Activated CD4-positive, alpha-beta T cell treated with anti-CD3 and anti-CD28 coated beads for 1 hour (primary cell): ENCODE measurements at regions not wholly inside any gene's neighbourhood (a gene's known extent, or its start where the extent isn't known, plus 50 kb on each side); places are given as distances from the start of the nearest gene placed in this dataset.
"Not testable (repeated sequence)": the region's sequence is repeated elsewhere in the genome, so short reads cannot be mapped to it uniquely, and the experiment has no call there.

Experiments used
- DNase-seq: peaks from one replicate; pipeline ENCODE4 v3.0.0-alpha.2; 2020

DNA sequence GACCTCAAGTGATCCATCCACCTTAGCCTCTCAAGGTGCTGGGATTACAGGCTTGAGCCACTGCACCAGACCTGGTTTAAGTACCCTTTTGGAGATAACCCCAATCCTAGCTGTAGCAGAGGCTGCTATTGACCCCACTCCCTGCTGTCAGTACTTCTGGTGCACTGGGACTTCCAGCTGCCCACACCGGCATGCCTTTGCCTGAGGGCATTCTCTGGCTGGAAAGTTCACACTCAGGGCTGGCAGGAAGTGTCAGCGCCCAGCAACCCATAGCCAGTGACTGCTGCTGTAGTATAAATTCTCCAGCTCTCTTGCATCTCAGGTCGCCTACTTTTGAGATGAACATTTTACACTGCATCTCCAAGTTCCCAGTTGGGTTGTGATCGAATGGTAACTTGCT, 75.3 kb downstream of the UTRN start:
- DNase-seq = no peak

DNA sequence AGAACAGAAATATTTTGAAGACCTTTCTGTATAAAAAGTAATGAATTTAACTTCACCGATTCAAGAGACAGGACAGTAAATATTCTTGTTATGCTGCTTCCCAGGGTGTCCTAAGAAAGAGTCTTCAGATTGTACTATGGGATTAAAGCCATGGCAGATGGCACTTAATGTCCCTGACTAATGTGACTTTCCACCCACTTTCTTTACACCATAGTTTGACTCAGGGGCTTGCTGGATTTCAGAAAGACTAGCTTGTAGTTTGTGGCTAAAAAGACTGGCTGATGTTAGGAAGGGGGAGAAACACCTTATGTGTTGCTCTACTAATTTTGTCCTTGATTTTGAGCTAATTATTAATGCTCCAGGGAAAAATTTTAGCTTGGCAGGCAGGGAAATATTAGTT, 75.9 kb downstream of the UTRN start:
- no peak for DNase-seq

DNA sequence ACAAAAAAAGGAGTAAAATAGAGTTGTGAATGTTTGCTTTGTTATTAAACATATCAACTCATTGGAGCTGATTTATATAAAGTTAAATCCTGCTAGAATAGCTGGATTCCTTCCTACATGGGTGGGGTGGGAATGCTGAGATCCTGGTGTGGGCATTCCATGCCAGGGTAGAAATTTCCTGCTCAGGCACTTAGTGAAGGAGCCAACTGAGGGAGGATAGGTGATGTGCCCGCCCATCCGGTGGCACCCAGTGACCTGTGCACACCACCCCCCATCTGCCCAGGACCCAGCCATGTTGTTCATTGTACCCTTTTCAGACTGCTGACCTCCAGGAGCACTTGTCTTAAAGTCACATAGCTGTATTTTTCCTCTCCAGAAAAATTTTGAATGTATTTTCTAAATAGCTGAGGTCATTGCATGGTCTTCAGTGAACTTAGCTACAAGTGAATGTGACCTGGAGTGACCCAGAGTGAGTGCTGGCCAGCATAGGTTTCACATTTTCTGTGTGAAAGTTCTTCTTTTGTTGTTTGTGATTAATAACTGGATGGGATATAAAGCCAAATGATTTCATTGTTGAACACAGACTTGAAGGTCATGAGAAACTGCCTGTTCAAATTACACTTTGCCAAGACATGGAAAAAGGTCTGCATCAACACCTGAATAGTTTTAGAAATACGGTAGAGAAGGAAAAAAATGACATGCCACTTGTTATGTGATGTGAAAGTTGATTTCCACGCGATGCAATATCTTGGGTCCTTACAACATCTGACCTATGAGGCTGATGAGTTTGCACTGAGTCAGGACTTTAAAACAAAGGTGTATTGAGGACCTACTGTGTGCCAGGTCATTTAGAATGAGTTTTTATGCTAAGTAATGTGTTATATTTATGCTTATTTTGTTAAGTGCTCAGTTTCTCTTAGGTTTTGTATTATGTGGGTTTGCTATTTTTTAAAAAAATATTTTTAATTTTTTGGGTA, 77.2 kb downstream of the UTRN start:
- DNase-seq = no peak

DNA sequence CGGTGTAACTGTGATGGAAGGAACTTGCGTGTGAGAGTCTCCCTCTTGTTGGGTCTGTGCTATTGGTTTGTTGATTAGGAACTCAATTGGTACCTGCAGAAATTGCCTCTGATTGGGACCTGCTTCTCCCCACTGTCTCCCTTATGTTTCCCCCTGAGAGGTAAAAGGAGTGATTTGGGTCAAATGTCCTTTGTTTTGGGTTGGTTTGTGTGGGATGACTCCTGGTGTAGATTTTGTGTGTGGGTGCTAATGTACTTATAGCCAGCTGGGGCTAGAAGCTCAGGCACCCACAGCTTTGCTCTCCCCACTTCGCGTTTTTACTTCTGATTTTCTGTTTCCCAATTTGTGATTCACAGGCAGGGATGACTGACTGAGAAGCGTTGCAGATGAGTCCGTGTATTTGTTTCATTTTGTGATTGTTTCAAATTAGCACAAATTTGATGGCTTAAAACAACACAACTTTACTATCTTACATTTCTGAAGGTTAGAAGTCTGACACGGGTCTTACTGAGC, 79.1 kb downstream of the UTRN start:
- DNase-seq = no peak

DNA sequence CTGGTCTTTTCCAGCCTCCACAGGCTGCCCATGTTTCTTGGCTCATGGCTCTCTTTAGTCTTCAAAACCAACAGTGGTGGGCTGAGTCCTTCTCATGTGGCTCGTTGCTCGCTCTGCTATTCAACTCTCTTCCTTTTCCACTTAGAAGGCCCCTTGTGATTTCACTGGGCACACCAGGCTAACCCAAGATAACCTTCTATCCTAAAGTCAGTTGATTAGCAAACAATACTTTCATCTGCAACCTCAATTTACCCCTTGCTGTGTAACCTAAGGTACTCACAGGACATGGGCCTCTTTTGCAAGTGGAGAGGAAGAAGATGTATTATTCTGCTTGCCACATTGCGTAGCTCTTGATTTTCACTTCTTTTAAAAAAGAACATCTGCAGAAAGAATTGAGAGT, 79.6 kb downstream of the UTRN start:
- DNase-seq = no peak

DNA sequence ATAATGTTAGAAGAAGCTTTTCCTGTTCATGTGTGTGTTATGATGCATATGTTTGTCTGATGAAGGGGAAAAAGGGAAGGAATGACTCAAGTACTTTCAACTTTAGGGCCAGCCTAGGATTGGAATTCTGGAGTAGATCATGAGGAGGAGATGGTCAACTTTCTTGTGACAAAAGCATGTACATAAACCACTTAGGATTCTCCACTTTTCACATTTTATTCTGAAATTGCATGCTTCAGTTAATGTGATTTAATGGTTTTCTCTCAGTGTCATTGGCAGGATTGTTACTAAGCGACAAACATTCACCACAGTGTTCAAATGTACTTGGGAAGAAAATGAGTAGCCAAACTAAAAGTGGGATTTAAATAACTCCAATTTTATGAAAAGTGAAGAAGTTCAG, 80.1 kb downstream of the UTRN start:
- no peak for DNase-seq

DNA sequence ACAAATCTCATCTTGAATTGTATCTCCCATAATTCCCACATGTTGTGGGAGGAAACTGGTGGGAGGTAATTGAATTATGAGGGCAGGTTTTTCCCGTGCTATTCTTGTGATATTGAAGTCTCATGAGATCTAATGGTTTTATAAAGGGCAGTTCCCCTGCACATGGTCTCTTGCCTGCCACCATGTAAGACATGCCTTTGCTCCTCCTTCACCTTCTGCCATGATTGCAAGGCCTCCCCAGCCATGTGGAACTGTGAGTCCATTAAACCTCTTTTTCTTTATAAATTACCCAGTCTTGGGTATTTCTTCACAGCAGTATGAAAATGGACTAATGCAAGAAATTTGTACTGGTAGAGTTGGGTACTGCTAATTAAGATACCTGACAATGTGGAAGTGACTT, 84.6 kb downstream of the UTRN start:
- DNase-seq = not testable (repeated sequence)

DNA sequence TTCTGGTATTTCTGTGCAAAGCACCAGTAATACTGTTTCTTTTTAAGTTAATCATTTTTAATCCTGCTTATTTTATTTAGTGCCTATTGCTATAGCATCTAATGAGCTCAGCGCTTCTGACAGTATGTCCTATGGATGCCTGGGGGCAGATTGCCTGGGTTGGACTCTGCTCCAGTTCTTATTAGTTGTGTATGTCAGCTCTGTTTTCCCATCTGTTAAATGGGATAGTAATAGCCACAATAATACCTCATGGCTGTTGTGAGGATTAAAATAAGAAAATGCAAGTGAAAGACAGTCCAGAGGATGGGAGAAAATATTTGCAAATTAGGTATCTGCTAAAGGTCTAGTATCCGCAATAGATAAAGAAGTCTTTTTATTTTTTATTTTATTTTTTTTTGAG, 87.0 kb downstream of the UTRN start:
- no peak for DNase-seq

DNA sequence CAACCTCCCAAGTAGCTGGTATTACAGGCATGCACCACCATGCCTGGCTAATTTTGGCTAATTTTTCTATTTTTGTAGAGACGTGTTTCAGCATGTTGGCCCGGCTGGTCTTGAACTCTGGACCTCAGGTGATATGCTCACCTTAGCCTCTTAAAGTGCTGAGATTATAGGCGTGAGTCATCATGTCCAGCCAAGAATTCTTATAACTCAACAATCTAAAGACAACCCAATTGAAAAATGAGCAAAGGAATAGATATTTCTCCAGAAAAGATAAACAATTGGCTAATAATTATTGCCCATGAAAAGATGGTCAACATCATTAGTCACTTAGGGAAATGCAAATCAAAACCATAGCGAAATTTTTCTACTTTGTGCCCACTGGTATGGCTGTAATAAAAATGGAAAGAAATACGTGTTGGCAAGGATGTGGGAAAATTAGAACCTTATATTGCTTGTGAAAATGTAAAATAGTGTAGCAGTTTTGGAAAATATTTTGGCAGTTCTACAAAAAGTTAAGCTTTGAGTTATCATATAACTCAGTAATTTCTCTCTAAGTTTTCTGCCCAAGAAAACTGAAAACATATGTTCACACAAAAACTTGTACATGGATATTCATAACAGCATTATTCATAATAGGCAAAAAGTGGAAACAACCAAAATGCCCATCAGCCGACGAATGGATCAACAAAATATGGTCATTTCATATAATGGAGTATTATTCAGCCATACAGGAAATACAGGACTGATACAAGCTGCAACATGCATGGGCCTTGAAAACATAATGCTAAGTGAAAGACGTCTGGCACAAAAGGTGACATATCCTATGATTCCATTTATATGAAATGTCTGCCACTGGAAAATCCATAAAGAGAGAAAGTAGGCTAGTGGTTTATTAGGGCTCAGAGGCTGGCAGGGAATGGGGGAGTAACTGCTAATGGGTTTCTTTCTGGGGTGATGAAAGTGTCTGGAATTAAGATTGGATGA, 87.8 kb downstream of the UTRN start:
- DNase-seq = no peak

DNA sequence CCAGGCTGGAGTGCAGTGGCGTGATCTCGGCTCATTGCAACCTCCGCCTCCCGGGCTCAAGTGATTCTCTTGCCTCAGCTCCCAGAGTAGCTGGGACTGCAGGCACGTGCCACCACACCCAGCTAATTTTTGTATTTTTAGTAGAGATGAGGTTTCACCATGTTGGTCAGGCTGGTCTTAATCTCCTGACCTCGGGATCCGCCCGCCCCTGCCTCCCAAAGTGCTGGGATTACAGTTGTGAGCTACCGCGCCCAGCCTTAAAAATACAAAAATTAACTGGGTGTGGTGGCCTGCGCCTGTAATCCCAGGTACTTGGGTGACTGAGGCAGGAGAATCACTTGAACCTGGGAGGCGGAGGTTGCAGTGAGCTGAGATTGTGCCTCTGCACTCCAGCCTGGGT, 89.4 kb downstream of the UTRN start:
- DNase-seq = not testable (repeated sequence)

DNA sequence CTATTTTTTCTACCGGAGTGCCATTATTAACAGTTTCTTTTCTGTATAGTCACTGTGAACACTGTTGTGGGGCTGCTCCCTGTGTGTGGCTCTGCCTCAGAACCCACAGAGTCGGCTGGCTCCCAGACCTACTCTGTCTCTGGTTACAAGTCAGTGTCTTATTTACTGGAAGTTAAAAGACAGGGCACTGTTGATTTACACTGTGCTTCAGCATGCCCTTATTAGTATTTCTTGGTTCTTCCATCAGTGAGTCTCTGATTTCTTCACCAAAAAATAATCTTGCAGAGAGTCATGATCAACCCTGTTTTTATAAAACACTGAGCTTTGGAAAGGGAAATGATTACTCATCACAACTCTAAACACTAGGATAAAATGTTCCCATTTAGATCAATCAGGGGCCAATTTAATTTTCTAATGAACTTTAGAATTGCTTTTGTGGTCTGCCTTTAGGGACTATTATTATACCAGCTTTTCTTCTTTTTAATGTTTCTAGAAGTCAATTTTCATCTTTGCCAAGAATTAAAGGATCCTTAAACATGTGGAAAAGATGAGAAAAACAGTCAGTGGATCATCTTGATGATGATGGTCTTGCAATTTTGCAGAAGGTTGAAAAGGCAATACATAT, 92.6 kb downstream of the UTRN start:
- DNase-seq = no peak

DNA sequence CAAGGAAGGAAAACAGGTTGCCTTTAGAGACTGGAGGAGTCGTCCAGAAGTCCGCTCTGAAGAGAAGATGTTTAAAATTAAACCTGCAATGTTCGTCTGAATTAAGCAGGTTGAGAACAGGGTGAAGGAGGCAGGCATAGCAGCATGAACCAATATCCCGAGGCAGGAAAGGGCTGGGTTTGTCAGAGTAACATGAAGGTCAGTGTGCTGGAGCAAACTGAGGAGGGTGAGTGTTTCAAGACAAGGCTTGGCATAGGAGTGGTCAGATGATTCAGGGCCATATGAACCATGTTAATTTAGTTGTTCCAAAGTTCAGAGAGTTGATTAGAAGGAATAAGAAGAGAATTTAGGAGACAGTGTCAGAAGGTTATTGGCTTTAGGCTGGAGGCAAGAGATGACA, 93.3 kb downstream of the UTRN start:
- no peak for DNase-seq

DNA sequence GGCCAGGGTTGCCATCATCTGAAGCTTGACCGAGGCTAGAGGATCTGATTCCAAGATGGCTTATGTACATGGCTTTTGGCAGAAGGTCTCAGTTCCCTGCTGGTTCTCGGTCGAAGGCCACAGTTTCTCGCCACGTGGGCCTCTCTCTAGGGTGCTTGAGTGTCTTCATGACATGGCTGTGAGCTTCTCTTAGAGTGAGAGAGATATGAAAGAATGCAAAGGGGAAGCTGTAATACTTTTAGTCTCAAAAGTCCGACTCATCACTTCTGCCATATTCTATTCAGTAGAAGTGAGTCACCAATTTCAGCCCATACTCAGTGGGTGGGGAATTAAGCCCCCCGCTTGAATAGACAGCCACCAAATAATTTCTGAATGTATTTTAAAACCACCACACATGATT, 94.2 kb downstream of the UTRN start:
- no peak for DNase-seq

DNA sequence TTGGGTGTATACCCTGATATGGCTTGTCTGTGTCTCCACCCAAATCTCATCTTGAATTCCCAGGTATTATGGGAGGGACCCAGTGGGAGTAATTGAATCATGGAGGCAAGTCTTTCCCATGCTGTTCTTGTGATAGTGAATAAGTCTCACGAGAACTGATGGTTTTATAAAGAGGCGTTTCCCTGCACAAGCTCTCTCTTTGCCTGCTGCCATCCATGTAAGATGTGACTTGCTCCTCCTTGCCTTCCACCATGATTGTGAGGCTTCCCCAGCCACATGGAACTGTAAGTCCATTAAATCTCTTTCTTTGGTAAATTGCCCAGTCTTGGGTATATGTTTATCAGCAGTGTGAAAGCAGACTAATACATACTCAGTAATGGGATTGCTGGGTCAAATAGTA, 96.4 kb downstream of the UTRN start:
- not testable (repeated sequence) for DNase-seq

DNA sequence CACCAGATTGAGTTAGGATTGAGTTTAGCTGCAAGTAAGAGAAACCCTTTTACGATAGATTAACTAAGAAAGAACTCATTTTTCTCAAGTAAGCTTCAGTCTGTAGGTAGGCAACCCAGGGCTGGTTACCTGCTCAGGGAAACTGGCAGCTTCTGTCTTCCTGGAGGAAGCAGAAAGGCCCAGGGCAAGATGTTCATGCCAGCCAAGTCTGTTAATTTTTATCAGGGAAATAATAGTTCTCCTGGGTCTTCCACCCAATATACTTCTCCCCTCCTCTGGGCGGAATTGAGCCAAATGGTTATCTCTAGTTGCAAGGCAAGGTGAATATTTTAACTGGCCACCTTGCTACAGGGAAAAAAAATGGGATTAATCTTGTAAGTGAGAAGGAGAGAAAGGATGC, 98.2 kb downstream of the UTRN start:
- no peak for DNase-seq

DNA sequence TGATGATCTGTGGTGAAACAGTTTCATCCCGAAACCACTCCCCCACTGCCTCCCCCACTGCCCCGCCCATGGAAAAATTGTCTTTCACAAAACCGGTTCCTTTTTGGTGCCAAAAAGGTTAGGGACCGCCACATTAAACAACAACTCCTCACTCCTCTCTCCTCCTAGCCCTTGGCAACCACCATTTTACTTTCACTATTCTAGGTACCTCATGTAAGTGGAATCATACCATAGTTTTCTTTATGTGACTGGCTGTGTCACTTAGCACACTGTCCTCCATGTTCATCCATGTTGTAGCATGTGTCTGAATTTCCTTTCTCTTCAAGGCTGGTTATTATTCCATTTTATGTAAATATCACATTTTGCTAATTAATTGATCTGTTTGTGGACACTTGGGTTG, 99.3 kb downstream of the UTRN start:
- no peak for DNase-seq

DNA sequence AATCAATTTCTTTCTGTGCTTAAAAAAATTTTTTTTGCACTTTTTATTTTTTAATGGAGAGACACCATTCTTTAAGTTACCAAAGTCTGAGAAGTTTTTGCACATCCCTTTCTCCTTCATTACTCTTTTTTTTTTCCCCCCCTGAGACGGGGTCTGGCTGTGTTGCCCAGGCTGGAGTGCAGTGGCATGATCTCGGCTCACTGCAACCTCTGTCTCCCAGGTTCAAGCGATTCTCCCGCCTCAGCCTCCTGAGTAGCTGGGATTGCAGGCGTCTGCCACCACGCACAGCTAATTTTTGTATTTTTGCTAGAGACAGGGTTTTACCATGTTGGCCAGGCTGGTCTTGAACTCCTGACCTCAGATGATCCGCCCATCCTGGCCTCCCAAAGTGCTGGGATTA, 104.3 kb downstream of the UTRN start:
- not testable (repeated sequence) for DNase-seq

DNA sequence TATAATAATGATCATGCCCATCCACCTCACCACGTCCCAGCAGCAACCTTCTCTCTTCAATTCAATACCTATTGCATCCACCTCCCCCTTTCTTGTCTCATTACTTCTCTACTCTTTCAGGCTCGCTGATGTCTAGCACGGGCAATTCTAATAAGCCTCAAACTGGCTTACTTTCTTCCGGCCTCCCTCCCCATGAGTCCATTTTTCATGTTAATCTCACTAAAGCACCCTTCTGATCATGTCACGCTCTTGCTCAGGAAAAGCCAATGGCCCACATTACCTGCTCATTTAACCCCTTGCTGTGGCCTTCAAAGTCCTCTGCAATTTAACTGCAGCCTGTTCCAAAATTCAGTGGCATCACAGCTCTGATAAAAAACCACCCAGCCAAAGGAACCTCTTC, 105.1 kb downstream of the UTRN start:
- DNase-seq = no peak

DNA sequence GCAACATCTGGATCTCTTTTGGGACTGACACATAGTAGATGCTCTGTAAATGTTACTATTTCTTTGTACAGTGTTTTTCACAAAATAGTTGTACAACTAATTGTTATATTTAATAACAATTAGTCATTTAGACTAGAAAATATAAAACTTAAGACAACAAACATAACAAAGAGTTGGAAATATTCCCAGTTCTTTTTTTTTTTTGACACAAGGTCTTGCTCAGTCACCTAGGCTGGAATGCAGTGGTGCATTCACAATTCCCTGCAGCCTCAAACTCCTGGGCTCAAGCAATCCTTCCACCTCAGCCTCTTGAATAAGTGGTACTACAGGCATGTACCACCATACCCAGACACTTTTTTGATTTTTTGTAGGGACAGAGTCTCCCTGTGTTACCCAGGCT, 105.8 kb downstream of the UTRN start:
- no peak for DNase-seq

DNA sequence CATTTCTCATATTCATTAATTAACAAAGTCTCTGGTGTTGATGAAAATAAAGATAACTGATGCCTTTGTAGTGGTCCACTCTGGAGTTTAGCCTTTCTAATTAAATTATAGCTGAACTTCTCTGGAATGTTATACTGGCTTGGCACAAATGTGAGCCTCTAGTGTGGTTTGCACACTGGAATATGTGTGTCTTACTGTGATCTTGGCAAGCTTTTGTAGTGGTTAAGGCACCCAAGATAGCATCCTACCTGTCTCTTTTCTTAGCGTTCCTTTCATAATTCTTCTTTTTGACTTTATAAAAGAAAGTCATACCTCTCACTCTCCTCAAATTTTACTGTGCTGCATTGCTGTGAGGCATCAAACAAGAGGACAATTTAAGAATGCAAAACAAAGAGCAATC, 107.4 kb downstream of the UTRN start:
- no peak for DNase-seq

DNA sequence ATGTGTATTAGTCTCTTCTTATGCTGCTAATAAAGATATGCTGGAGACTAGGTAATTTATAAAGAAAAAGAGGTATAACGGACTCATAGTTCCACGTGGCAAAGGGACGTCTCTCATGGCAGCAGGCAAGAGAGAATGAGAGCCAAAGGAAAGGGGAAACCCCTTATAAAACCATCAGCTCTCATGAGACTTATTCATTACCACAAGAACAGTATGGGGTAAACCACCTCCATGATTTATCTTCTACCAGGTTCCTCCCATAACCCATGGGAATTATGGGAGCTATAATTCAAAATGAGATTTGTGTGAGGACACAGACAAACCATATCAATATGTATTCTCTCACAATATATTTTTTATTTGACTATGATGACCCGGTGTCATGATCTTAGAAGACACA, 109.1 kb downstream of the UTRN start:
- no peak for DNase-seq

DNA sequence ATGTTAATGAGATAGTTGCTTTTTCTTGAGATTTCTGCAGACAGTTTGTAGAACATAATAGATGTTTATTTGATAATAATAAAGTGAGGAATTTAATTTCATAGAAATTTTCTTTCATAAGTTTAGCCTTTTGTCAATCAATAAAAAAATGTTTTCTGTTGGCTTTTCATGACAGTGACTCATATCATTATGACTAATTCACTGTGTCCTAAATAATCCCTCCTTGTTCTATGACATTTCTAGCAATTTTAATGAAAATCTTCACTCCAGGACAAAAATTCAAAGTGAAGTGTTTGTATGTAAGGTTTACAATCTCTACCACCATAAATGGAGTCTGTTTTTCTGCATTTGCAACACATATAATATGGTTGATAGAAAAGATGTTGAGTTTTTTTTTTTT, 109.9 kb downstream of the UTRN start:
- DNase-seq = no peak

DNA sequence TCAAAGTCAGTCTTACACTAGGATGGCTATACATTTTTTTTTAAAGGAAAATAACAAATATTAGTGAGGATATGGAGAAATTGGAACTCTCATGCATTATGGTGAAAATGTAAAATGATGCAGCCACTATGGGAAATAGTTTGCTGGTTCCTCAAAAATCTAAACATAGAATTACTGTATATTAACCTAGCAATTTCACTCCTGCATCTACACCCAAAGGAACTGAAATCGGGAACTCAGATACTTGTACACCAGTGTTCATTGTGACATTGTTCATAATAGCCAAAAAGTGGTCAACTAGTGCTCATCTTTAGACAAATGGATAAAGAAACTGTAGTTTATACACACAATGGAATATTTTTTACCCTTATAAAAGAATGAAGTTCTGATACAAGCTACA, 110.7 kb downstream of the UTRN start:
- no peak for DNase-seq
